ENCODE measurements at regions not wholly inside any gene's neighbourhood (a gene's known extent, or its start where the extent isn't known, plus 50 kb on each side); places are given as distances from the start of the nearest gene placed in this dataset.

- ATAC-seq, result no peak
- peaks cover 0 to 44% of the 10 kb centered on the region in 2 donors for H3K27me3 ChIP-seq
- H3K27ac ChIP-seq, result no peak overlapping the region
- no peaks in the 10 kb centered on the region for H3K36me3 ChIP-seq
- peak in 1 of 4 donors; percentile 43 for DNase-seq
- no peak overlapping the region for H3K4me3 ChIP-seq
- intact Hi-C loops (cut with DNase I), result no loop called here
- TF ChIP-seq CTCF (IDR thresholded peaks at IDR 0.05), result no peak
- H3K4me1 ChIP-seq, result no peaks in the 10 kb centered on the region
- H3K9me3 ChIP-seq, result peaks cover 0 to 10% of the 10 kb centered on the region in 2 donors
These were observed 142.4 kb downstream of the OLFM1 start for GRCh38 chr9:135229701-135230385.

DNA sequence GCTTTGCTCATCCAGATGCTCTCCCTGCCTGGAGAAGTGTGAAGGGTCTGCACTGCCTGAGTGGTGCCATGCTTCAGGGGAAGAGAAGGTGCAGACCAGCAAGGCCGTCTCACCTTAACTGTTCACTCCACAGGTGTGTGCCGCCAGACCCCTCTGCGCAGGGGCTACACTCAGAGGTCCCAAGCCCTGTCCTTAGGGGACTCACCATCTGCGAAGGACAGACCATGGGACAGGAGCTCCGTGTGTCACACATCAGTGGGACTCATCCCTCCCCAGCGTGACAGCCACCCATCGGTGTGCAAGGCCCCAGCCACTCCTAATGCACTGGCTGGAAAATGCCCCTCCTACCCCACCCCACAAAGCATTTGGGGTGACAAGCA, 142.9 kb downstream of the OLFM1 start:
- peaks cover 0 to 10% of the 10 kb centered on the region in 2 donors for H3K9me3 ChIP-seq
- ATAC-seq, result no peak
- no peak for TF ChIP-seq CTCF (IDR thresholded peaks at IDR 0.05)
- H3K36me3 ChIP-seq, result no peaks in the 10 kb centered on the region
- H3K4me3 ChIP-seq, result no peak overlapping the region
- intact Hi-C loops (cut with DNase I), result no loop called here
- no peak overlapping the region for H3K27ac ChIP-seq
- peaks cover 0 to 44% of the 10 kb centered on the region in 2 donors for H3K27me3 ChIP-seq
- no peak for DNase-seq
- H3K4me1 ChIP-seq, result no peaks in the 10 kb centered on the region

GRCh38 chr9:135230817-135231520, 143.5 kb downstream of the OLFM1 start:
- H3K27me3 ChIP-seq, result peaks cover 0 to 44% of the 10 kb centered on the region in 2 donors
- H3K36me3 ChIP-seq, result no peaks in the 10 kb centered on the region
- H3K4me3 ChIP-seq, result no peak overlapping the region
- no peak for ATAC-seq
- DNase-seq, result peak in 1 of 4 donors; percentile 44
- H3K4me1 ChIP-seq, result no peaks in the 10 kb centered on the region
- H3K27ac ChIP-seq, result no peak overlapping the region
- intact Hi-C loops (cut with DNase I), result no loop called here
- TF ChIP-seq CTCF (IDR thresholded peaks at IDR 0.05), result no peak
- H3K9me3 ChIP-seq, result peaks cover 0 to 10% of the 10 kb centered on the region in 2 donors

- no peaks in the 10 kb centered on the region for H3K36me3 ChIP-seq
- no peak overlapping the region for H3K4me3 ChIP-seq
- H3K4me1 ChIP-seq, result no peaks in the 10 kb centered on the region
- intact Hi-C loops (cut with DNase I), result no loop called here
- H3K27me3 ChIP-seq, result peaks cover 0 to 27% of the 10 kb centered on the region in 2 donors
- ATAC-seq (no peak), DNase-seq (peak in 1 of 4 donors; percentile 39)
- H3K27ac ChIP-seq, result no peak overlapping the region
- H3K9me3 ChIP-seq, result peaks cover 0 to 3% of the 10 kb centered on the region in 2 donors
- TF ChIP-seq CTCF (IDR thresholded peaks at IDR 0.05), result no peak
These were observed 151.8 kb downstream of the OLFM1 start for GRCh38 chr9:135239100-135239768.

DNA sequence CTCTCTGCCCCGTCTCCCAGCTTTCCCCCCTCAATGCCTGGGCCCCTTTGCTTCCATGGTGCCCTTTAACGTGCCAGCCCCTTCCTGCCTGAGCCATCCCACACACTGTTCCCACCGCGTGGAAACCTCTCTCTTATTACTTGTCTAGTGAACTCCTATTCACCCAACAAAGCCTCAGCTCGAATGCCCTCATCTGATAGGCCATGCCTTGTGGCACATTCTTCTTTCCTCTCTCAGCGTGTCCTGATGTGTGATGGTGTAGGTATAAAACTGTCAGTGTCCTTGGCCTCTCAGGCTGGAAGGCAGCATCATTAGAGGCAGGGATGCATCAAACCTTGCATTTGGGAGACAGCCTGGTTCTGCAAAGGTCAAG, 152.3 kb downstream of the OLFM1 start:
- intact Hi-C loops (cut with DNase I), result no loop called here
- no peak for ATAC-seq

More for the DNA sequence above, 152.3 kb downstream of the OLFM1 start:
- Histone ChIP-seq H3K4me3 (no peak overlapping the region), H3K27me3 (peaks cover 0 to 32% of the 10 kb centered on the region in 2 donors), H3K9me3 (no peaks in the 10 kb centered on the region), H3K4me1 (no peaks in the 10 kb centered on the region), H3K27ac (no peak overlapping the region), H3K36me3 (no peaks in the 10 kb centered on the region)
- no peak for DNase-seq
- TF ChIP-seq CTCF (IDR thresholded peaks at IDR 0.05), result no peak
